Uterus (tissue), 3 donors: ENCODE measurements at regions not wholly inside any gene's neighbourhood (a gene's known extent, or its start where the extent isn't known, plus 50 kb on each side); places are given as distances from the start of the nearest gene placed in this dataset.

ENCODE experiments used
- DNase-seq, 2 donors: peaks; one replicate each; pipeline ENCODE4 v3.0.0-alpha.2; 2019 to 2020
- H3K27ac ChIP-seq, 2 donors: fragments of 200-600 bp; sonication (generic); 1 replicate in 1 of 2; 2 replicates in 1 of 2; pipeline ENCODE4 v1.5.1; 2016 to 2018
- H3K27me3 ChIP-seq, 2 donors: fragments of 200-600 bp; sonication (generic); one replicate each; pipeline ENCODE4 v1.5.1; 2018 to 2019; ENCODE audit warnings: control low read depth in 1 of 2
- H3K36me3 ChIP-seq, 2 donors: fragments of 200-600 bp; sonication (generic); one replicate each; pipeline ENCODE4 v1.5.1; 2019; ENCODE audit warnings: control low read depth in 1 of 2
- H3K4me1 ChIP-seq, 2 donors: fragments of 200-600 bp; sonication (generic); one replicate each; pipeline ENCODE4 v1.5.1; 2018 to 2019; ENCODE audit warnings: control low read depth in 1 of 2
- H3K4me3 ChIP-seq, 2 donors: fragments of 200-600 bp; sonication (generic); 1 replicate in 1 of 2; 2 replicates in 1 of 2; pipeline ENCODE4 v1.5.1; 2018 to 2019; ENCODE audit warnings: mild to moderate bottlenecking in 1 of 2
- H3K9me3 ChIP-seq, 2 donors: fragments of 200-600 bp; sonication (generic); one replicate each; pipeline ENCODE4 v1.5.1; 2019; ENCODE audit warnings: control low read depth in 1 of 2
- POLR2A ChIP-seq, 2 donors: fragments of 450-650 bp; IDR thresholded peaks; one replicate each; pipeline ENCODE4 v1.6.1; 2016; ENCODE audit warnings: antibody characterized with exemption in 2 of 2, mild to moderate bottlenecking in 1 of 2, moderate library complexity in 1 of 2
- intact Hi-C: fragments of 100-400 bp; cut with DNase I; formaldehyde crosslinking; loops from one replicate; pipeline ENCODE4 v1.15.1; 2023; ENCODE audit warnings: low total_unique reads
- TF ChIP-seq, protein P1 (sequence below), 4 experiments: fragments of 200-600 bp in 2 of 4; fragments of 450-650 bp in 2 of 4; sonication (generic) in 2 of 4; IDR thresholded peaks; one replicate each; pipeline ENCODE4 v1.5.1; 2016 to 2019; ENCODE audit warnings: antibody characterized with exemption in 4 of 4, mild to moderate bottlenecking in 2 of 4, moderate library complexity in 1 of 4
- donor health status: DM: yes; HTN: yes; CAD: no.

GRCh38 chr6:98657764-98658163 is 176.6 kb upstream of the POU3F2 start:
- no peak overlapping the region for H3K27ac ChIP-seq
- no peak for DNase-seq
- TF ChIP-seq, protein P1, sequence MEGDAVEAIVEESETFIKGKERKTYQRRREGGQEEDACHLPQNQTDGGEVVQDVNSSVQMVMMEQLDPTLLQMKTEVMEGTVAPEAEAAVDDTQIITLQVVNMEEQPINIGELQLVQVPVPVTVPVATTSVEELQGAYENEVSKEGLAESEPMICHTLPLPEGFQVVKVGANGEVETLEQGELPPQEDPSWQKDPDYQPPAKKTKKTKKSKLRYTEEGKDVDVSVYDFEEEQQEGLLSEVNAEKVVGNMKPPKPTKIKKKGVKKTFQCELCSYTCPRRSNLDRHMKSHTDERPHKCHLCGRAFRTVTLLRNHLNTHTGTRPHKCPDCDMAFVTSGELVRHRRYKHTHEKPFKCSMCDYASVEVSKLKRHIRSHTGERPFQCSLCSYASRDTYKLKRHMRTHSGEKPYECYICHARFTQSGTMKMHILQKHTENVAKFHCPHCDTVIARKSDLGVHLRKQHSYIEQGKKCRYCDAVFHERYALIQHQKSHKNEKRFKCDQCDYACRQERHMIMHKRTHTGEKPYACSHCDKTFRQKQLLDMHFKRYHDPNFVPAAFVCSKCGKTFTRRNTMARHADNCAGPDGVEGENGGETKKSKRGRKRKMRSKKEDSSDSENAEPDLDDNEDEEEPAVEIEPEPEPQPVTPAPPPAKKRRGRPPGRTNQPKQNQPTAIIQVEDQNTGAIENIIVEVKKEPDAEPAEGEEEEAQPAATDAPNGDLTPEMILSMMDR (IDR thresholded peaks at IDR 0.05) = no peak
- no peak for TF ChIP-seq POLR2A (IDR thresholded peaks at IDR 0.05)

DNA sequence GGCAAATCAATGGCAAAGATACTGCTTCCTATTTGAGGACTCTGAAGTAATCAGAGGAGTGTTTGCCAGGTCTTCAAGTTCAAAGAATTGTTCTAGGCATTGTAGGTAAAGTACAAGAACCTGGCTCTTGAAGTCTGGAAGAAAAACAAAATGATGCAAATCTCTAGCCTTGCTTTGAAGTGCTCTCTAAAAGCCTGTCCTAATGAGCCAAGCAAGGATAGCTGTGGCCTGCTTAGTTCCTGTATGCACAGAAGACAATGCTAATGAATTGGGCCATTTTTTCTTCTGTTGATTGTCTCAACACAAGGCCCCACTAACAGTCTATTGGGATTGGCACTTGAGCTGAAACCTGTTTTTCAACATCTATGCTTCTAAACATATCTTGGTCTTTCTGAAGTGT is 165.0 kb upstream of the POU3F2 start:
- intact Hi-C loops = no loop called here
- DNase-seq = no peak
- TF ChIP-seq, protein P1 (IDR thresholded peaks at IDR 0.05) = no peak
- no peak for TF ChIP-seq POLR2A (IDR thresholded peaks at IDR 0.05)
- Histone ChIP-seq H3K4me3 (no peak overlapping the region), H3K36me3 (no peaks in the 10 kb centered on the region), H3K9me3 (no peaks in the 10 kb centered on the region), H3K27me3 (no peaks in the 10 kb centered on the region), H3K4me1 (no peaks in the 10 kb centered on the region), H3K27ac (no peak overlapping the region)

More at GRCh38 chr6:98657764-98658163, 176.6 kb upstream of the POU3F2 start:
- Histone ChIP-seq H3K36me3 (no peaks in the 10 kb centered on the region), H3K27me3 (no peaks in the 10 kb centered on the region), H3K4me3 (no peak overlapping the region), H3K4me1 (no peaks in the 10 kb centered on the region), H3K9me3 (no peaks in the 10 kb centered on the region)
- intact Hi-C loops = no loop called here

DNA sequence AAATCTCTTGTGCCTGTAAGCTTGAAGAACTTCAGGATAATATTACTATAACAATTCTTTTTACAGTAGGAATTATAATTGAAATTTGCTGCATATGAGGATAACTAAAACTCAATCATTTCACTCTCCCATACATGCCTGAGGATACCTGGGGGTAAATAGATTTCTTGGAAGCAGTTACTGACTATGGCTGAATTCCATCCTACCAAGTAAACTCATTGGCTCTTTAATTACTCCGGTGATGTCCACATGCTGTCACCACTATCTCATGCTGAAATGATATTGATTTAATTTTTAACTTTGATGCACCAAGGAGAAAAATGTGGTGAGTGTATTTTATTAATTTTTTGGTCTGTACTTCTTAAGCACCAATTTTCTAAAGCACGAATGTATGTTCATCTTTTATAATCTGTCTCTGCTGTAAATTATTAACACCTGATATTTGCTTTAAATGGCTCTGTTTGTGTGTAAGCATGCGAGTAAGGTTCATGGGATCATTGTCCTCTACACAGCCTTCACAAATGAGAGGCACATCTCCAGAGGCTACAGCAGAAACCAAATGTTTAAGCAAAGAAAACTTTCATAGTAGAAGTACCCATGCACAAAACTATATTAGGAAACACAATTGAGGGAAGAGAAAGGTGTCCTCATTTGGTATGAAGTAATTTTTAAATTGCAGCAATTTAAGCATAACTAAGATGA is 164.2 kb upstream of the POU3F2 start:
- no peaks in the 10 kb centered on the region for H3K4me1 ChIP-seq
- no peak overlapping the region for H3K27ac ChIP-seq
- intact Hi-C loops = no loop called here
- DNase-seq = no peak
- H3K36me3 ChIP-seq = no peaks in the 10 kb centered on the region
- H3K4me3 ChIP-seq = no peak overlapping the region
- TF ChIP-seq, protein P1 (IDR thresholded peaks at IDR 0.05) = no peak
- no peak for TF ChIP-seq POLR2A (IDR thresholded peaks at IDR 0.05)
- H3K27me3 ChIP-seq = no peaks in the 10 kb centered on the region
- no peaks in the 10 kb centered on the region for H3K9me3 ChIP-seq

GRCh38 chr6:98672681-98673475 is 161.5 kb upstream of the POU3F2 start:
- no peaks in the 10 kb centered on the region for H3K4me1 ChIP-seq
- no peaks in the 10 kb centered on the region for H3K9me3 ChIP-seq
- H3K36me3 ChIP-seq = no peaks in the 10 kb centered on the region
- intact Hi-C loops = no loop called here
- TF ChIP-seq, protein P1 (IDR thresholded peaks at IDR 0.05) = no peak
- no peak for TF ChIP-seq POLR2A (IDR thresholded peaks at IDR 0.05)
- no peak overlapping the region for H3K27ac ChIP-seq
- no peaks in the 10 kb centered on the region for H3K27me3 ChIP-seq
- no peak for DNase-seq
- H3K4me3 ChIP-seq = no peak overlapping the region

GRCh38 chr6:98678481-98678880 is 155.9 kb upstream of the POU3F2 start:
- Histone ChIP-seq H3K9me3 (no peaks in the 10 kb centered on the region), H3K27ac (no peak overlapping the region), H3K4me3 (no peak overlapping the region), H3K4me1 (no peaks in the 10 kb centered on the region), H3K36me3 (no peaks in the 10 kb centered on the region), H3K27me3 (no peaks in the 10 kb centered on the region)
- no peak for DNase-seq
- no peak for TF ChIP-seq POLR2A (IDR thresholded peaks at IDR 0.05)
- TF ChIP-seq, protein P1 (IDR thresholded peaks at IDR 0.05) = no peak
- intact Hi-C loops = no loop called here
